ENCODE measurements at regions not wholly inside any gene's neighbourhood (a gene's known extent, or its start where the extent isn't known, plus 50 kb on each side); places are given as distances from the start of the nearest gene placed in this dataset.

- no peak overlapping the region for H2BK5ac ChIP-seq (ENCODE audit: insufficient read length, low read length)
- H3K23me2 ChIP-seq (ENCODE audit: insufficient read length, low read depth, low read length, poor library complexity, severe bottlenecking) = no peaks in the 10 kb centered on the region
- H3K14ac ChIP-seq (ENCODE audit: insufficient read depth, low read length) = no peak overlapping the region
- H2AK5ac ChIP-seq (ENCODE audit: insufficient read length, low read length) = no peak overlapping the region
- H2BK12ac ChIP-seq (ENCODE audit: insufficient read length, low read depth, low read length) = no peak overlapping the region
- no peak overlapping the region for H2BK120ac ChIP-seq (ENCODE audit: low read depth, low read length, poor library complexity, severe bottlenecking)
- no peak overlapping the region for H4K8ac ChIP-seq (replicated peaks; ENCODE audit: insufficient read length, low read depth, low read length)
- H3K4me1 ChIP-seq (ENCODE audit: insufficient read depth, low read length) = no peaks in the 10 kb centered on the region; the same call in 1 of the 2 replicates
- H3K9me3 ChIP-seq (ENCODE audit: control insufficient read depth, low read depth, low read length) = no peaks in the 10 kb centered on the region
- no peak overlapping the region for H3K18ac ChIP-seq (ENCODE audit: insufficient read length, low read depth, low read length)
- no peak for TF ChIP-seq CTCF (conservative IDR thresholded peaks at IDR 0.05)
- H4K5ac ChIP-seq (ENCODE audit: insufficient read length, low read depth, low read length) = no peak overlapping the region
- H3K79me2 ChIP-seq (ENCODE audit: insufficient read depth, low read length) = no peaks in the 10 kb centered on the region
- no peak overlapping the region for H3K23ac ChIP-seq (ENCODE audit: insufficient read length, low read depth, low read length)
- no peaks in the 10 kb centered on the region for H4K20me1 ChIP-seq (ENCODE audit: control insufficient read depth, insufficient read depth, insufficient read length)
- H2AFZ ChIP-seq (ENCODE audit: low read length) = no peak overlapping the region
- peak overlapping the region in 1 of 3 experiments; percentile 52; a peak in 2 of 7 replicates for H3K27ac Mint-ChIP-seq
- H3K27me3 Mint-ChIP-seq (ENCODE audit: low read depth) = no peaks in the 10 kb centered on the region; the same call in 1 of the 2 replicates
- H4K91ac ChIP-seq (ENCODE audit: insufficient read length, low read depth, low read length) = no peak overlapping the region
- no peak overlapping the region for H3K4me2 ChIP-seq (ENCODE audit: insufficient read depth, insufficient read length, low read length)
- no peaks in the 10 kb centered on the region; a peak in 2 of 5 replicates for H3K9me3 Mint-ChIP-seq
- no peak overlapping the region for H3T11ph ChIP-seq (ENCODE audit: low read length)
- no peaks in the 10 kb centered on the region; a peak in 1 of 7 replicates for H3K36me3 Mint-ChIP-seq (ENCODE audit: insufficient read depth in 1 of 3, low read depth in 3 of 3)
- H3K4me3 Mint-ChIP-seq = no peak overlapping the region
- no peak overlapping the region for H3K9ac ChIP-seq (ENCODE audit: extremely low read depth, insufficient read length, low read length)
- H2BK15ac ChIP-seq (ENCODE audit: low read depth, low read length) = no peak overlapping the region
- DNase-seq = no peak
- H3K4me1 Mint-ChIP-seq = peaks cover 11 to 16% of the 10 kb centered on the region in 2 experiments
- H3K56ac ChIP-seq (ENCODE audit: insufficient read length, low read depth, low read length) = no peak overlapping the region
- H3K4ac ChIP-seq (ENCODE audit: low read depth, low read length) = no peak overlapping the region
- H3K79me1 ChIP-seq (ENCODE audit: insufficient read depth, low read depth, low read length, poor library complexity, severe bottlenecking) = no peaks in the 10 kb centered on the region
- H2BK20ac ChIP-seq (ENCODE audit: low read depth, low read length, poor library complexity, severe bottlenecking) = no peak overlapping the region
- no peak overlapping the region for H3K27ac ChIP-seq (ENCODE audit: insufficient read length, low read depth, low read length)
- H3K27me3 ChIP-seq (ENCODE audit: insufficient read depth, low read length) = no peaks in the 10 kb centered on the region
Measured at GRCh38 chr10:84957427-84957826, 629.0 kb downstream of the CCSER2 start.

All from H9 (cell line).